ENCODE measurements at regions not wholly inside any gene's neighbourhood (a gene's known extent, or its start where the extent isn't known, plus 50 kb on each side); places are given as distances from the start of the nearest gene placed in this dataset.

GRCh38 chr1:38334930-38335592 is 288.5 kb upstream of the POU3F1 start:
- TF ChIP-seq GABPA (IDR thresholded peaks at IDR 0.05 in 1 of 2, conservative IDR thresholded peaks at IDR 0.05 in 1 of 2), result no peak
- no peak for TF ChIP-seq YY1 (IDR thresholded peaks at IDR 0.05)
- TF ChIP-seq, protein P1, sequence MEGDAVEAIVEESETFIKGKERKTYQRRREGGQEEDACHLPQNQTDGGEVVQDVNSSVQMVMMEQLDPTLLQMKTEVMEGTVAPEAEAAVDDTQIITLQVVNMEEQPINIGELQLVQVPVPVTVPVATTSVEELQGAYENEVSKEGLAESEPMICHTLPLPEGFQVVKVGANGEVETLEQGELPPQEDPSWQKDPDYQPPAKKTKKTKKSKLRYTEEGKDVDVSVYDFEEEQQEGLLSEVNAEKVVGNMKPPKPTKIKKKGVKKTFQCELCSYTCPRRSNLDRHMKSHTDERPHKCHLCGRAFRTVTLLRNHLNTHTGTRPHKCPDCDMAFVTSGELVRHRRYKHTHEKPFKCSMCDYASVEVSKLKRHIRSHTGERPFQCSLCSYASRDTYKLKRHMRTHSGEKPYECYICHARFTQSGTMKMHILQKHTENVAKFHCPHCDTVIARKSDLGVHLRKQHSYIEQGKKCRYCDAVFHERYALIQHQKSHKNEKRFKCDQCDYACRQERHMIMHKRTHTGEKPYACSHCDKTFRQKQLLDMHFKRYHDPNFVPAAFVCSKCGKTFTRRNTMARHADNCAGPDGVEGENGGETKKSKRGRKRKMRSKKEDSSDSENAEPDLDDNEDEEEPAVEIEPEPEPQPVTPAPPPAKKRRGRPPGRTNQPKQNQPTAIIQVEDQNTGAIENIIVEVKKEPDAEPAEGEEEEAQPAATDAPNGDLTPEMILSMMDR (IDR thresholded peaks at IDR 0.05; ENCODE audit: low read depth, low read length, missing input control), result no peak
- no peak for TF ChIP-seq TAF1 (conservative IDR thresholded peaks at IDR 0.05)
- TF ChIP-seq REST (IDR thresholded peaks at IDR 0.05), result no peak
- TF ChIP-seq, protein P2, sequence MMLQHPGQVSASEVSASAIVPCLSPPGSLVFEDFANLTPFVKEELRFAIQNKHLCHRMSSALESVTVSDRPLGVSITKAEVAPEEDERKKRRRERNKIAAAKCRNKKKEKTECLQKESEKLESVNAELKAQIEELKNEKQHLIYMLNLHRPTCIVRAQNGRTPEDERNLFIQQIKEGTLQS (IDR thresholded peaks at IDR 0.05), result no peak
- TF ChIP-seq JUND (IDR thresholded peaks at IDR 0.05), result no peak
- no peak for TF ChIP-seq RAD21 (IDR thresholded peaks at IDR 0.05)
- no peak for TF ChIP-seq HNF4G (IDR thresholded peaks at IDR 0.05)
- TF ChIP-seq MAX (IDR thresholded peaks at IDR 0.05), result no peak
- TF ChIP-seq RXRA (IDR thresholded peaks at IDR 0.05), result no peak
- no peak for TF ChIP-seq FOXA1 (IDR thresholded peaks at IDR 0.05)
- no peak for TF ChIP-seq HNF4A (conservative IDR thresholded peaks at IDR 0.05)

Data from liver (tissue), 3 donors.